WTC11 (cell line): ENCODE measurements at regions not wholly inside any gene's neighbourhood (a gene's known extent, or its start where the extent isn't known, plus 50 kb on each side); places are given as distances from the start of the nearest gene placed in this dataset.

Experiments
- ATAC-seq: fragments of 200-7000 bp; cut with Tn5 transposase; 2 replicates; pipeline ENCODE4 v1.10.0; 2021; ENCODE audit warnings: mild to moderate bottlenecking, moderate library complexity
- CTCF ChIA-PET: fragments of 300-600 bp; sonication (Branson Sonifier 250); formaldehyde crosslinking; loops from one replicate; lab custom pipeline; 2021; ENCODE audit warnings: antibody characterized with exemption; lab: Charles Lee
- POLR2A ChIA-PET: fragments of 350-600 bp; sonication (Branson Sonifier 250); formaldehyde crosslinking; loops from one replicate; lab custom pipeline; 2021; ENCODE audit warnings: antibody characterized with exemption; lab: Charles Lee
- DNase-seq: peaks from one replicate; pipeline ENCODE4 v3.0.0; 2021; ENCODE audit warnings: low spot score
- H3K27ac Mint-ChIP-seq: 2 replicates; pipeline ENCODE4 v1.8.0; 2021; ENCODE audit warnings: mixed read lengths
- H3K27me3 Mint-ChIP-seq: 2 replicates; pipeline ENCODE4 v1.8.0; 2021; ENCODE audit warnings: low read depth, mild to moderate bottlenecking, moderate library complexity, mixed read lengths
- H3K36me3 Mint-ChIP-seq: 2 replicates; pipeline ENCODE4 v1.8.0; 2021; ENCODE audit warnings: mixed read lengths
- H3K4me1 Mint-ChIP-seq: 2 replicates; pipeline ENCODE4 v1.8.0; 2022; ENCODE audit warnings: mixed read lengths
- H3K4me3 Mint-ChIP-seq: 2 replicates; pipeline ENCODE4 v1.8.0; 2021; ENCODE audit warnings: mild to moderate bottlenecking, moderate library complexity, mixed read lengths
- H3K9me3 Mint-ChIP-seq: 2 replicates; pipeline ENCODE4 v1.8.0; 2021; ENCODE audit warnings: mixed read lengths
- AR ChIP-seq: fragments of 250-450 bp; sonication (Bioruptor Pico); IDR thresholded peaks from 2 replicates; pipeline ENCODE4 v1.9.0; 2021; ENCODE audit warnings: mild to moderate bottlenecking
- ATF2 ChIP-seq: sonication (generic); formaldehyde crosslinking; IDR thresholded peaks from 2 replicates; pipeline ENCODE4 v1.8.1; 2022; ENCODE audit warnings: low read depth, missing genetic modification reagents, borderline replicate concordance
- ATF3 ChIP-seq: sonication (generic); formaldehyde crosslinking; conservative IDR thresholded peaks from 2 replicates; pipeline ENCODE4 v1.8.1; 2022; ENCODE audit warnings: mild to moderate bottlenecking, missing genetic modification reagents
- CREM ChIP-seq: sonication (generic); formaldehyde crosslinking; IDR thresholded peaks from 2 replicates; pipeline ENCODE4 v1.8.1; 2022; ENCODE audit warnings: mild to moderate bottlenecking, missing genetic modification reagents, moderate library complexity
- CTCF ChIP-seq: fragments of 200-600 bp; IDR thresholded peaks from 2 replicates; pipeline ENCODE4 v1.8.0; 2022; ENCODE audit warnings: antibody characterized with exemption
- ELF4 ChIP-seq: sonication (generic); formaldehyde crosslinking; IDR thresholded peaks from 2 replicates; pipeline ENCODE4 v1.8.1; 2022; ENCODE audit warnings: low read depth, mild to moderate bottlenecking, moderate library complexity, missing genetic modification reagents
- GABPB1 ChIP-seq: sonication (generic); formaldehyde crosslinking; IDR thresholded peaks from 2 replicates; pipeline ENCODE4 v1.8.1; 2023; ENCODE audit warnings: mild to moderate bottlenecking, missing genetic modification reagents
- GTF2I ChIP-seq: fragments of 250-450 bp; sonication (Bioruptor Pico); conservative IDR thresholded peaks from 2 replicates; pipeline ENCODE4 v1.4.0; 2021; ENCODE audit warnings: mild to moderate bottlenecking
- IRF1 ChIP-seq: sonication (generic); formaldehyde crosslinking; IDR thresholded peaks from 2 replicates; pipeline ENCODE4 v1.8.0; 2023; ENCODE audit warnings: missing genetic modification reagents
- MAX ChIP-seq: sonication (generic); formaldehyde crosslinking; IDR thresholded peaks from 2 replicates; pipeline ENCODE4 v1.8.0; 2022; ENCODE audit warnings: mild to moderate bottlenecking, missing genetic modification reagents
- MXD4 ChIP-seq: fragments of 250-450 bp; sonication (Bioruptor Pico); IDR thresholded peaks from 2 replicates; pipeline ENCODE4 v1.8.0; 2021; ENCODE audit warnings: mild to moderate bottlenecking, moderate library complexity, borderline replicate concordance
- NFATC4 ChIP-seq: fragments of 250-450 bp; sonication (Bioruptor Pico); IDR thresholded peaks from 2 replicates; pipeline ENCODE4 v1.9.0; 2021; ENCODE audit warnings: mild to moderate bottlenecking
- NFYB ChIP-seq: sonication (generic); formaldehyde crosslinking; conservative IDR thresholded peaks from 2 replicates; pipeline ENCODE4 v1.8.0; 2022; ENCODE audit warnings: low read depth, missing genetic modification reagents
- NR3C1 ChIP-seq: sonication (generic); formaldehyde crosslinking; conservative IDR thresholded peaks from 2 replicates; pipeline ENCODE4 v1.8.1; 2023; ENCODE audit warnings: low read depth, mild to moderate bottlenecking, missing genetic modification reagents
- PRRX2 ChIP-seq: fragments of 250-450 bp; sonication (Bioruptor Pico); IDR thresholded peaks from 2 replicates; pipeline ENCODE4 v1.8.0; 2021; ENCODE audit warnings: mild to moderate bottlenecking
- RELA ChIP-seq: sonication (generic); formaldehyde crosslinking; IDR thresholded peaks from 2 replicates; pipeline ENCODE4 v1.8.1; 2022; ENCODE audit warnings: missing genetic modification reagents, mild to moderate bottlenecking, borderline replicate concordance
- SMAD4 ChIP-seq: sonication (generic); formaldehyde crosslinking; IDR thresholded peaks from 2 replicates; pipeline ENCODE4 v1.8.0; 2022; ENCODE audit warnings: mild to moderate bottlenecking, missing genetic modification reagents
- SOX15 ChIP-seq: fragments of 250-450 bp; sonication (Bioruptor Pico); IDR thresholded peaks from 2 replicates; pipeline ENCODE4 v1.9.0; 2021; ENCODE audit warnings: mild to moderate bottlenecking
- USF2 ChIP-seq: sonication (generic); formaldehyde crosslinking; IDR thresholded peaks from 2 replicates; pipeline ENCODE4 v1.8.1; 2023; ENCODE audit warnings: mild to moderate bottlenecking, missing genetic modification reagents, moderate library complexity
- ZNF317 ChIP-seq: sonication (generic); formaldehyde crosslinking; IDR thresholded peaks from 2 replicates; pipeline ENCODE4 v1.8.1; 2023; ENCODE audit warnings: low read depth, mild to moderate bottlenecking, moderate library complexity, missing genetic modification reagents, borderline replicate concordance
- ZNF396 ChIP-seq: fragments of 250-450 bp; sonication (Bioruptor Pico); IDR thresholded peaks from 2 replicates; pipeline ENCODE4 v1.8.0; 2021; ENCODE audit warnings: mild to moderate bottlenecking, moderate library complexity, borderline replicate concordance
- ZNF671 ChIP-seq: fragments of 250-450 bp; sonication (Bioruptor Pico); IDR thresholded peaks from 2 replicates; pipeline ENCODE4 v1.8.0; 2021; ENCODE audit warnings: mild to moderate bottlenecking

- peaks cover 4% of the 10 kb centered on the region for H3K27me3 Mint-ChIP-seq
- H3K36me3 Mint-ChIP-seq = 0 out of 2 replicates have a peak, but pooled peaks cover 4% of the 10 kb centered on the region
- no peak overlapping the region for H3K4me3 Mint-ChIP-seq
- DNase-seq (no peak), ATAC-seq (no peak)
- peaks cover 4% of the 10 kb centered on the region for H3K4me1 Mint-ChIP-seq
- CTCF ChIA-PET = interaction anchor here (0.9 to 1.5 kb wide), 3 partner anchors 46 to 63 kb away, joined by 4 to 5 read pairs (median 4); no protein-coding TSS in a partner anchor
- POLR2A ChIA-PET = no interaction called here
- no peak for TF ChIP-seq NR3C1
- no peak for TF ChIP-seq CREM
- TF ChIP-seq RELA = no peak
- H3K27ac Mint-ChIP-seq = no peak overlapping the region
- H3K9me3 Mint-ChIP-seq = peaks cover 17% of the 10 kb centered on the region
Observed at GRCh38 chr14:30330033-30330432, 228.9 kb upstream of the G2E3 start.

- DNase-seq (no peak), ATAC-seq (no peak)
- Mint-ChIP-seq H3K27me3 (no peaks in the 10 kb centered on the region; the same call in 1 of the 2 replicates), H3K27ac (no peak overlapping the region), H3K4me3 (no peak overlapping the region), H3K9me3 (peaks cover 13% of the 10 kb centered on the region), H3K36me3 (0 out of 2 replicates have a peak, but pooled peaks cover 4% of the 10 kb centered on the region), H3K4me1 (peaks cover 4% of the 10 kb centered on the region)
- ChIA-PET CTCF (interaction anchor here (0.9 to 1.5 kb wide), 3 partner anchors 47 to 64 kb away, joined by 4 to 5 read pairs (median 4); no protein-coding TSS in a partner anchor), POLR2A (no interaction called here)
- TF ChIP-seq USF2 (CRISPR knock-in tag) (no peak), ELF4 (CRISPR knock-in tag) (no peak), CTCF (peak; percentile 51; the same call in 1 of the 2 replicates)
Observed at GRCh38 chr14:30330445-30330844, 228.5 kb upstream of the G2E3 start.

GRCh38 chr14:30331030-30331429 lies 227.9 kb upstream of the G2E3 start:
- no peak for ATAC-seq
- no peak for TF ChIP-seq GTF2I (CRISPR knock-in tag)
- TF ChIP-seq ATF3 = no peak
- TF ChIP-seq MXD4 (CRISPR knock-in tag) = no peak
- no peak for TF ChIP-seq PRRX2
- TF ChIP-seq GABPB1 (CRISPR knock-in tag) = no peak
- no peak for TF ChIP-seq ZNF396 (CRISPR knock-in tag)
- TF ChIP-seq MAX (CRISPR knock-in tag) = no peak
- no peak for TF ChIP-seq NFYB (CRISPR knock-in tag)
- TF ChIP-seq, all 79 proteins: peak for 0
- CTCF ChIA-PET = interaction anchor here (0.5 to 1.5 kb wide), 3 partner anchors 64 to 127 kb away, joined by 3 to 5 read pairs (median 3); no protein-coding TSS in a partner anchor
- Mint-ChIP-seq H3K4me3 (no peak overlapping the region), H3K4me1 (peaks cover 4% of the 10 kb centered on the region), H3K27ac (no peak overlapping the region), H3K9me3 (peaks cover 13% of the 10 kb centered on the region), H3K36me3 (0 out of 2 replicates have a peak, but pooled peaks cover 4% of the 10 kb centered on the region), H3K27me3 (no peaks in the 10 kb centered on the region; the same call in 1 of the 2 replicates)
- POLR2A ChIA-PET = no interaction called here
- no peak for DNase-seq

- Mint-ChIP-seq H3K27me3 (no peaks in the 10 kb centered on the region; the same call in 1 of the 2 replicates), H3K9me3 (peaks cover 13% of the 10 kb centered on the region), H3K36me3 (0 out of 2 replicates have a peak, but pooled peaks cover 4% of the 10 kb centered on the region), H3K4me3 (no peak overlapping the region), H3K27ac (no peak overlapping the region), H3K4me1 (peaks cover 4% of the 10 kb centered on the region)
- ChIA-PET POLR2A (no interaction called here), CTCF (no interaction called here)
- no peak for ATAC-seq
- no peak for DNase-seq
- TF ChIP-seq AR (CRISPR knock-in tag) (no peak), ZNF317 (CRISPR knock-in tag) (no peak), NFATC4 (CRISPR knock-in tag) (no peak), SMAD4 (CRISPR knock-in tag) (no peak), ZNF671 (CRISPR knock-in tag) (no peak), NR3C1 (no peak), SOX15 (no peak), ATF2 (CRISPR knock-in tag) (no peak), IRF1 (CRISPR knock-in tag) (no peak)
Observed at GRCh38 chr14:30332374-30332773, 226.6 kb upstream of the G2E3 start.
